Nephron progenitor cell (in vitro differentiated cells): ENCODE measurements at regions not wholly inside any gene's neighbourhood (a gene's known extent, or its start where the extent isn't known, plus 50 kb on each side); places are given as distances from the start of the nearest gene placed in this dataset.

Experiments used
- DNase-seq: peaks from one replicate; pipeline ENCODE4 v3.0.0; 2021
- H3K27ac Mint-ChIP-seq: 2 replicates; pipeline ENCODE4 v1.8.0; 2021; ENCODE audit warnings: mild to moderate bottlenecking, moderate library complexity, mixed read lengths
- H3K27me3 Mint-ChIP-seq: 2 replicates; pipeline ENCODE4 v1.8.0; 2021; ENCODE audit warnings: mild to moderate bottlenecking, low read depth, mixed read lengths; ENCODE audit not compliant: poor library complexity
- H3K36me3 Mint-ChIP-seq: 2 replicates; pipeline ENCODE4 v1.8.0; 2021; ENCODE audit warnings: low read depth, mixed read lengths
- H3K4me1 Mint-ChIP-seq: 2 replicates; pipeline ENCODE4 v1.8.0; 2021; ENCODE audit warnings: mixed read lengths
- H3K4me3 Mint-ChIP-seq: 2 replicates; pipeline ENCODE4 v1.8.0; 2021; ENCODE audit warnings: mild to moderate bottlenecking, moderate library complexity, mixed read lengths
- H3K9me3 Mint-ChIP-seq: 2 replicates; pipeline ENCODE4 v1.8.0; 2021; ENCODE audit warnings: mild to moderate bottlenecking, moderate library complexity, mixed read lengths
- TF ChIP-seq, protein P1 (sequence below): fragments of 200-600 bp; sonication (generic); IDR thresholded peaks from 2 replicates; pipeline ENCODE4 v1.5.0; 2021; ENCODE audit warnings: antibody characterized with exemption

DNA sequence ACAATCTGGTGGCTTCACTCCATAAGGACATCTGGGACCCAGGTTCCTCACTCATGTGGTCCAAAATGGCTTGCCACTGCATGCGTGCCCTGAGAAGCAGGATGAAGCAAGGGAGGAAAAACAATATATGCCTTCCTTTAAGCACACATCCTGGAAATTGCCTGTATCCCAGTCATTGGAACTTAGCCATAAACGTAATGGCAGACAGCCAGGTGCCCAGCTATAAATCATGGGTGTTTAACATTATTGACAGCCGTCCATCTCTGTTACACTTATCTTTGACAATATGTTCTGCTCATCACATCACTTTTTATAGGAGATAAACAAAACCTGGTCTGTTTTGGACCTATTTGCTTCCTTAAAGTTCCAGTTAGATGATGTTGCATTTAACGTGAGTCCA is 181.0 kb downstream of the AASDH start:
- no peak for DNase-seq
- Mint-ChIP-seq H3K4me1 (no peaks in the 10 kb centered on the region), H3K36me3 (peaks cover 85% of the 10 kb centered on the region), H3K27me3 (no peaks in the 10 kb centered on the region), H3K4me3 (no peak overlapping the region), H3K27ac (peak overlapping the region; percentile 9), H3K9me3 (peaks cover 6% of the 10 kb centered on the region)
- TF ChIP-seq, protein P1, sequence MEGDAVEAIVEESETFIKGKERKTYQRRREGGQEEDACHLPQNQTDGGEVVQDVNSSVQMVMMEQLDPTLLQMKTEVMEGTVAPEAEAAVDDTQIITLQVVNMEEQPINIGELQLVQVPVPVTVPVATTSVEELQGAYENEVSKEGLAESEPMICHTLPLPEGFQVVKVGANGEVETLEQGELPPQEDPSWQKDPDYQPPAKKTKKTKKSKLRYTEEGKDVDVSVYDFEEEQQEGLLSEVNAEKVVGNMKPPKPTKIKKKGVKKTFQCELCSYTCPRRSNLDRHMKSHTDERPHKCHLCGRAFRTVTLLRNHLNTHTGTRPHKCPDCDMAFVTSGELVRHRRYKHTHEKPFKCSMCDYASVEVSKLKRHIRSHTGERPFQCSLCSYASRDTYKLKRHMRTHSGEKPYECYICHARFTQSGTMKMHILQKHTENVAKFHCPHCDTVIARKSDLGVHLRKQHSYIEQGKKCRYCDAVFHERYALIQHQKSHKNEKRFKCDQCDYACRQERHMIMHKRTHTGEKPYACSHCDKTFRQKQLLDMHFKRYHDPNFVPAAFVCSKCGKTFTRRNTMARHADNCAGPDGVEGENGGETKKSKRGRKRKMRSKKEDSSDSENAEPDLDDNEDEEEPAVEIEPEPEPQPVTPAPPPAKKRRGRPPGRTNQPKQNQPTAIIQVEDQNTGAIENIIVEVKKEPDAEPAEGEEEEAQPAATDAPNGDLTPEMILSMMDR = no peak

DNA sequence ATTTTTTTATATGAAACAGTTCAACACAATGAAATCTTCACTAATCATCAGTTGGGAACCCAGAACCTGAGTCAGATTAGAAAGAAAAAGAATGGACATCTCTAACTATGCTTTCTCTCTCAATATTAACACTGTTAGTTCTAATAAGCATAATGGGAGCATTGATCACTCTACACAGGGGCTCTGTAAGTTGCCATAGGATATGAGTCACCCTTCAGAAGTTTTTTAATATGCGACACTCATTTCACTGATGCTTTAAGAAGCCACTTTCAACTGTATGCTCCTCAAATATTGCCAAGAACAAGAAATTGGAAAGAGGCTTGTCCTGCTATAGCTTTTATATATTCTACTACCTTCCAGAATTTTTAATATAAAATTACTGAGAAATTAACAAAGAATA is 187.0 kb downstream of the AASDH start:
- DNase-seq = no peak
- Mint-ChIP-seq H3K9me3 (no peaks in the 10 kb centered on the region), H3K27me3 (no peaks in the 10 kb centered on the region), H3K27ac (peak overlapping the region; percentile 21), H3K4me3 (no peak overlapping the region), H3K36me3 (peaks cover 61% of the 10 kb centered on the region), H3K4me1 (peaks cover 12% of the 10 kb centered on the region)
- TF ChIP-seq, protein P1 = no peak

DNA sequence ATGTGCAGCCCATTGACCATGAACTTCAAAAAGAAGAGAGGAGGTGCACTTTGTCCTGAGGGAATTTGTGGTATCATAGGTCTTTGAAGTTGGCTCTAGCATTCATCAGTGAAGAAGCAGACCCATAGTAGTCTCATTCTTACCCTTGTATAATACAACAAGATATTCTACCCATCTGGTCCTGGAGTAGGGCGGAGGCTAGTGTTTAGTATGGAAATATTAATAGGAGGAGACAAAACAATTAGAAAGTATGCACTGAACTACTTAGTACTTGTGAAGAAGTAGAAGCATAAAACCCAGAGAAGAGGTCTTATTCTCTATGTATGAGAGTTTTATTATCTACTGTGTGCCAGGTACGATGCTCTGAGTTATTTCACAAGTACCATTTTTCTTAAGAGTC is 189.0 kb downstream of the AASDH start:
- TF ChIP-seq, protein P1 = no peak
- no peaks in the 10 kb centered on the region for H3K27me3 Mint-ChIP-seq
- DNase-seq = no peak
- H3K4me3 Mint-ChIP-seq = no peak overlapping the region
- peaks cover 19% of the 10 kb centered on the region for H3K4me1 Mint-ChIP-seq
- no peaks in the 10 kb centered on the region for H3K9me3 Mint-ChIP-seq
- H3K27ac Mint-ChIP-seq = no peak overlapping the region
- peaks cover 61% of the 10 kb centered on the region for H3K36me3 Mint-ChIP-seq

DNA sequence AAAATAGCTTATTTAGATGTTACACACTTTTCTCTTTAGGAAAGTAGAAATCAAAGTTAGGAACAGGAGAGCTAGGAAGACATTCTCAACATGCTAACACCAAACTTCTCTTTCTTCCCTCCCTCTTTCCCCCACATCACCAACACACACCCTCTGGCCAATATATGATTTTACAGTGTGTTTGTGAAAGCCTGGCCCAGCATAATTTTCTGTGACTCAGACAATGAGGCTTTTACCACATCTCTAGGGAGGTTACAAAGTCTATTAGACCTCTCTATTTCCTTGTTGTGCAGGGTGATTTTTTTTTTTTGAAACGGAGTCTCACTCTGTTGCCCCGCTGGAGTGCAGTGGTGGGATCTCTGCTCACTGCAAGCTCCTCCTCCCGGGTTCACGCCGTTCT is 189.9 kb downstream of the AASDH start:
- Mint-ChIP-seq H3K36me3 (peaks cover 63% of the 10 kb centered on the region), H3K4me3 (no peak overlapping the region), H3K27me3 (no peaks in the 10 kb centered on the region), H3K27ac (no peak overlapping the region), H3K4me1 (peaks cover 19% of the 10 kb centered on the region), H3K9me3 (peaks cover 6% of the 10 kb centered on the region)
- DNase-seq = no peak
- TF ChIP-seq, protein P1 = no peak

DNA sequence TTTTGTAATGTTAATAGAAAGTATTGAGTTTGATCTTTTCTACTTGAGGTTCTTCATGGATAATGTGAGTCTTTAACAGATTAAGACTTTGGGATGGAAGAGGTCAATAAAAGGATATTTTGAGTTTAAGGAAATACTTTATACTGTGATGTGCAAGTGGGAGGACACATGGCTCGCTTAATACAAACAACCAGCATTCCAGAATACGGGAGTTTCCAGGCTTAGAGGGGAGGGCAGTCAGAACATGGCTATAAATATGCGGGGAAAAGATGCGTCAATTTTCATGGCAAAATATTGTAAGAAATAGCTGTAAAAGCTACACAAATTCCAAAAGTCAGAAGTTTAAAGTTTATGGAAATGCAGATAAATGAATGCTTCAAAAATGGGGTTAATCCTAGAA is 192.3 kb downstream of the AASDH start:
- DNase-seq = no peak
- Mint-ChIP-seq H3K36me3 (peaks cover 73% of the 10 kb centered on the region), H3K27me3 (no peaks in the 10 kb centered on the region), H3K4me1 (peaks cover 19% of the 10 kb centered on the region), H3K27ac (peak overlapping the region; percentile 1), H3K4me3 (no peak overlapping the region), H3K9me3 (peaks cover 28% of the 10 kb centered on the region)
- TF ChIP-seq, protein P1 = no peak

DNA sequence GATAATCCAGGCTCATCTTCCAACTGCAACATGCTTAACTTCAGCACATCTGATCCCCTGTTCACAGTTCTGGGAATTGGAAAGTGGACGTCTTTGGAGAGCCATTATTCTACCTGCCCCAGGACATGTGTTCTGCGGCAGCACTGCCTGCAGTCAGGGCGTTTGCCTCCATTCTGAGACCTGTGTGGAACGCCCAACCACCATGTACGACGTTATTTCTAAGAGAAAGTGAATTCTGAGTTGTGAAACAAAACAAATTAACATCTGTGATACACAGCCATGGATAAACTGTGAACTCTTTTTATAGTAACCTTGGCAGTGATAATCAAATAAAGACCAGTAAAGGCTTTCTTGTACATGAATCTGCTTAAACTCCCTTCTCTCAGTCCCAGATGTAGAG is 195.8 kb downstream of the AASDH start:
- Mint-ChIP-seq H3K4me3 (no peak overlapping the region), H3K9me3 (peaks cover 28% of the 10 kb centered on the region), H3K4me1 (peaks cover 30% of the 10 kb centered on the region), H3K36me3 (peaks cover 58% of the 10 kb centered on the region), H3K27ac (no peak overlapping the region), H3K27me3 (no peaks in the 10 kb centered on the region)
- TF ChIP-seq, protein P1 = no peak
- DNase-seq = no peak
